Mucosa of rectum (tissue), 2 donors: ENCODE measurements at regions not wholly inside any gene's neighbourhood (a gene's known extent, or its start where the extent isn't known, plus 50 kb on each side); places are given as distances from the start of the nearest gene placed in this dataset.
"Not testable (repeated sequence)": the region's sequence is repeated elsewhere in the genome, so short reads cannot be mapped to it uniquely, and the experiment has no call there.

Source experiments
- H3K27ac ChIP-seq, 2 donors: one replicate each; pipeline ENCODE4 v1.7.0; 2013; ENCODE audit warnings: inconsistent platforms in 2 of 2, low read depth in 2 of 2, low read length in 2 of 2
- H3K27me3 ChIP-seq, 2 donors: one replicate each; pipeline ENCODE4 v1.7.0; 2013; ENCODE audit warnings: low read length in 2 of 2; ENCODE audit not compliant: control insufficient read depth in 2 of 2, insufficient read depth in 2 of 2
- H3K36me3 ChIP-seq, 2 donors: one replicate each; pipeline ENCODE4 v1.7.0; 2013; ENCODE audit warnings: low read length in 2 of 2; ENCODE audit not compliant: control insufficient read depth in 2 of 2, insufficient read depth in 2 of 2
- H3K4me1 ChIP-seq, 2 donors: one replicate each; pipeline ENCODE4 v1.7.0; 2013; ENCODE audit warnings: low read length in 2 of 2, mild to moderate bottlenecking in 1 of 2; ENCODE audit not compliant: control insufficient read depth in 2 of 2, insufficient read depth in 2 of 2
- H3K4me3 ChIP-seq, 2 donors: one replicate each; pipeline ENCODE4 v1.7.0; 2013; ENCODE audit warnings: low read length in 2 of 2
- H3K9ac ChIP-seq, 2 donors: one replicate each; pipeline ENCODE4 v1.7.0; 2013; ENCODE audit warnings: low read length in 2 of 2, low read depth in 1 of 2, mild to moderate bottlenecking in 1 of 2
- H3K9me3 ChIP-seq, 2 donors: one replicate each; pipeline ENCODE4 v1.7.0; 2013; ENCODE audit warnings: low read length in 2 of 2; ENCODE audit not compliant: control insufficient read depth in 2 of 2
- donor health status: healthy.
- donor health status: Normal muscosa, but diverticular disease.

GRCh38 chr16:70046560-70046959 is 67.6 kb upstream of the PDPR start:
- H3K9me3 ChIP-seq, H3K4me3 ChIP-seq, H3K36me3 ChIP-seq, H3K27ac ChIP-seq, H3K27me3 ChIP-seq, H3K9ac ChIP-seq, H3K4me1 ChIP-seq: not testable (repeated sequence)

- not testable (repeated sequence) for H3K4me3 ChIP-seq, H3K27me3 ChIP-seq, H3K9ac ChIP-seq, H3K9me3 ChIP-seq, H3K36me3 ChIP-seq, H3K4me1 ChIP-seq, H3K27ac ChIP-seq
These were observed 66.0 kb upstream of the PDPR start for GRCh38 chr16:70048083-70048482.

- not testable (repeated sequence) for H3K27ac ChIP-seq, H3K4me1 ChIP-seq
These were observed 56.1 kb upstream of the PDPR start for GRCh38 chr16:70058056-70058455.

GRCh38 chr16:70059429-70059828 is 54.7 kb upstream of the PDPR start:
- not testable (repeated sequence) for H3K9ac ChIP-seq, H3K36me3 ChIP-seq, H3K4me1 ChIP-seq, H3K27me3 ChIP-seq, H3K9me3 ChIP-seq
- H3K27ac ChIP-seq: peak overlapping the region in 1 of 2 donors; percentile 52
- peak overlapping the region in 1 of 2 donors; percentile 33 for H3K4me3 ChIP-seq

More at GRCh38 chr16:70058056-70058455, 56.1 kb upstream of the PDPR start:
- H3K9me3 ChIP-seq, H3K9ac ChIP-seq, H3K36me3 ChIP-seq, H3K4me3 ChIP-seq, H3K27me3 ChIP-seq: not testable (repeated sequence)

- H3K9me3 ChIP-seq, H3K36me3 ChIP-seq, H3K27me3 ChIP-seq, H3K9ac ChIP-seq: not testable (repeated sequence)
- H3K4me3 ChIP-seq: peak overlapping the region in 1 of 2 donors; percentile 1
- H3K27ac ChIP-seq: peak overlapping the region in 1 of 2 donors; percentile 52
- peaks cover 7 to 13% of the 10 kb centered on the region in 2 donors for H3K4me1 ChIP-seq
These were observed 53.6 kb upstream of the PDPR start for GRCh38 chr16:70060521-70061027.

GRCh38 chr16:70061671-70062218 is 52.4 kb upstream of the PDPR start:
- peaks cover 7 to 13% of the 10 kb centered on the region in 2 donors for H3K4me1 ChIP-seq
- not testable (repeated sequence) for H3K9me3 ChIP-seq, H3K27me3 ChIP-seq, H3K36me3 ChIP-seq, H3K9ac ChIP-seq, H3K4me3 ChIP-seq
- peak overlapping the region; percentile 38 to 63 for H3K27ac ChIP-seq

GRCh38 chr16:70062947-70063346 is 51.2 kb upstream of the PDPR start:
- H3K4me3 ChIP-seq, H3K27ac ChIP-seq, H3K9ac ChIP-seq, H3K27me3 ChIP-seq, H3K36me3 ChIP-seq, H3K9me3 ChIP-seq: not testable (repeated sequence)
- H3K4me1 ChIP-seq: peaks cover 7 to 13% of the 10 kb centered on the region in 2 donors
